Transverse colon (tissue), 4 donors: ENCODE measurements at regions not wholly inside any gene's neighbourhood (a gene's known extent, or its start where the extent isn't known, plus 50 kb on each side); places are given as distances from the start of the nearest gene placed in this dataset.

Experiments
- DNase-seq: peaks from one replicate; pipeline ENCODE4 v3.0.0-alpha.2; 2019
- H3K27ac ChIP-seq, 4 donors: fragments of 200-600 bp; sonication (generic); 2 replicates each; pipeline ENCODE4 v1.5.1; 2016 to 2018; ENCODE audit warnings: inconsistent platforms in 4 of 4
- H3K27me3 ChIP-seq: fragments of 200-600 bp; sonication (generic); 2 replicates; pipeline ENCODE4 v1.5.1; 2017; ENCODE audit warnings: inconsistent platforms
- H3K36me3 ChIP-seq, 4 donors: fragments of 200-600 bp; sonication (generic); 2 replicates each; pipeline ENCODE4 v1.5.1; 2017 to 2019; ENCODE audit warnings: inconsistent platforms in 4 of 4
- H3K4me1 ChIP-seq, 4 donors: fragments of 200-600 bp; sonication (generic); 2 replicates each; pipeline ENCODE4 v1.5.1; 2017 to 2020; ENCODE audit warnings: inconsistent platforms in 4 of 4
- H3K4me3 ChIP-seq, 4 donors: fragments of 200-600 bp; sonication (generic); 1 replicate in 1 of 4; 2 replicates in 3 of 4; pipeline versions ENCODE4 v1.5.1 to v1.6.1; 2017 to 2019; ENCODE audit warnings: inconsistent platforms in 4 of 4
- H3K9me3 ChIP-seq, 2 donors: fragments of 200-600 bp; sonication (generic); 2 replicates each; pipeline ENCODE4 v1.5.1; 2017 to 2019; ENCODE audit warnings: inconsistent platforms in 2 of 2
- EP300 ChIP-seq: sonication (generic); formaldehyde crosslinking; IDR thresholded peaks from one replicate; pipeline ENCODE4 v1.6.1; 2017; ENCODE audit warnings: antibody characterized with exemption, low read depth
- POLR2A ChIP-seq: fragments of 450-650 bp; IDR thresholded peaks from one replicate; pipeline ENCODE4 v1.6.1; 2016; ENCODE audit warnings: antibody characterized with exemption, mild to moderate bottlenecking, moderate library complexity
- POLR2AphosphoS5 ChIP-seq, 3 donors: sonication (generic); formaldehyde crosslinking; IDR thresholded peaks; one replicate each; pipeline ENCODE4 v1.6.1; 2016; ENCODE audit warnings: antibody characterized with exemption in 3 of 3
- WGBS, 2 donors: methylation state at CpG; one replicate each; pipeline ENCODE4 v1.1.5; 2018; ENCODE audit warnings: low coverage in 1 of 2; 5-methylcytosine and 5-hydroxymethylcytosine counted together
- in situ Hi-C, 4 donors: fragments of 200-750 bp; cut with MboI; loops; one replicate each; pipeline versions ENCODE4 v1.15.0 to v1.15.1; 2017; ENCODE audit warnings: low sequenced_read_pairs in 3 of 4, low pct_ligation_motif_present in 1 of 4, low pct_unique_long_range_greater_than_20kb in 1 of 4
- intact Hi-C: fragments of 100-400 bp; cut with DNase I; formaldehyde crosslinking; loops from one replicate; pipeline ENCODE4 v1.15.1; 2023; ENCODE audit warnings: low total_unique reads
- TF ChIP-seq, protein P1 (sequence below), 5 experiments: fragments of 200-600 bp in 3 of 5; fragments of 450-650 bp in 2 of 5; sonication (generic) in 3 of 5; IDR thresholded peaks; 1 replicate in 2 of 5; 2 replicates in 3 of 5; pipeline ENCODE4 v1.5.1; 2016 to 2017; ENCODE audit warnings: antibody characterized with exemption in 5 of 5, inconsistent platforms in 3 of 5, mild to moderate bottlenecking in 2 of 5, moderate library complexity in 1 of 5

DNA sequence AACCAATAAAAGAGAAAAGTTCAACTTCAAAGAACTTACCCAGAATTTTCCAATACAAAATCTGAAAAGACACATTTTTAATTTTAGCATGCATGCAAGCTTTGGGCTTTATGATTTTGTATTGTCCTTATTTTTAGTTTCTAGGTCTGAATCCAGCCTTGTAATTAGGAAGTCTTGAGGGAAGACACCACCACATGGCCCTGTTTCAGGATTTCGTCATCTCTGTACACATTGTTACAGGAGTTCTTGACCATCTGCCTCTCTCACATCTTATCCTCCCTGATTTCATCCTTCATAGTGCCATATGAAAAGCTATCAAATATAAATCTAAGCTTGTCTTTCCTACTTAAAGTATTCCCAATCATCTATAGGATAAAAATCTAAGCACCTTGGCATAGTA lies 176.1 kb downstream of the TXNL1 start:
- in situ Hi-C loops (loop anchor here in 1 of 4 donors (25.0 kb wide), 1 partner anchor 100 kb away; no protein-coding TSS in a partner anchor), intact Hi-C loops (no loop called here)
- no peak for DNase-seq
- WGBS, 2 donors, result 88 to 90% methylated on average over 1 of the region's 1 CpG
- no peaks in the 10 kb centered on the region for H3K27me3 ChIP-seq
- H3K4me1 ChIP-seq, result peaks cover 0 to 4% (median 0%) of the 10 kb centered on the region in 4 donors
- H3K4me3 ChIP-seq, result no peak overlapping the region
- no peak overlapping the region for H3K27ac ChIP-seq
- no peaks in the 10 kb centered on the region for H3K36me3 ChIP-seq
- peaks cover 0 to 3% of the 10 kb centered on the region in 2 donors for H3K9me3 ChIP-seq
- no peak for TF ChIP-seq POLR2AphosphoS5 (IDR thresholded peaks at IDR 0.05)
- TF ChIP-seq EP300, result no peak
- TF ChIP-seq, protein P1, sequence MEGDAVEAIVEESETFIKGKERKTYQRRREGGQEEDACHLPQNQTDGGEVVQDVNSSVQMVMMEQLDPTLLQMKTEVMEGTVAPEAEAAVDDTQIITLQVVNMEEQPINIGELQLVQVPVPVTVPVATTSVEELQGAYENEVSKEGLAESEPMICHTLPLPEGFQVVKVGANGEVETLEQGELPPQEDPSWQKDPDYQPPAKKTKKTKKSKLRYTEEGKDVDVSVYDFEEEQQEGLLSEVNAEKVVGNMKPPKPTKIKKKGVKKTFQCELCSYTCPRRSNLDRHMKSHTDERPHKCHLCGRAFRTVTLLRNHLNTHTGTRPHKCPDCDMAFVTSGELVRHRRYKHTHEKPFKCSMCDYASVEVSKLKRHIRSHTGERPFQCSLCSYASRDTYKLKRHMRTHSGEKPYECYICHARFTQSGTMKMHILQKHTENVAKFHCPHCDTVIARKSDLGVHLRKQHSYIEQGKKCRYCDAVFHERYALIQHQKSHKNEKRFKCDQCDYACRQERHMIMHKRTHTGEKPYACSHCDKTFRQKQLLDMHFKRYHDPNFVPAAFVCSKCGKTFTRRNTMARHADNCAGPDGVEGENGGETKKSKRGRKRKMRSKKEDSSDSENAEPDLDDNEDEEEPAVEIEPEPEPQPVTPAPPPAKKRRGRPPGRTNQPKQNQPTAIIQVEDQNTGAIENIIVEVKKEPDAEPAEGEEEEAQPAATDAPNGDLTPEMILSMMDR (IDR thresholded peaks at IDR 0.05), result no peak
- no peak for TF ChIP-seq POLR2A

DNA sequence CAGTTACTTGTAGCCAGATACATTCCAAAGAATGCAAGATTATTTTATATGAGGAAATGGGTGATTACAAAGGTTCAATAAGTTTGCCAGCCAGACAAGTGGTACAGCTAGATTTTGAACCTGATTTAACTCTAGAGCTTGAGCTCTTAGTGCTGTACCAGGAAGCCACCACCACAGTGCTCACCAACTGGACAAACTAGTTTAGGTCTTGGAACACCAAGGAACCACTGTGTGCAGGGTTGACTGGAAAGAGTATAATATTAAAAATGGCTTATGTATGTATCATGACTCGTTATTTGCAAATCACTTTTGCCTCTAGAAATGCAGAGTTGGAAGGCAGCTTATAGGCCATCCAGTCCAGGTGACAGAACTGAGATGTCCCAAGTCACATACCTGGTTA lies 177.2 kb downstream of the TXNL1 start:
- Histone ChIP-seq H3K27me3 (no peaks in the 10 kb centered on the region), H3K27ac (no peak overlapping the region), H3K36me3 (no peaks in the 10 kb centered on the region), H3K4me1 (peaks cover 0 to 4% (median 0%) of the 10 kb centered on the region in 4 donors), H3K4me3 (no peak overlapping the region), H3K9me3 (peaks cover 0 to 3% of the 10 kb centered on the region in 2 donors)
- in situ Hi-C loops, result loop anchor here in 1 of 4 donors (25.0 kb wide), 1 partner anchor 101 kb away; no protein-coding TSS in a partner anchor
- WGBS, 2 donors, result 80 to 100% methylated on average over 1 of the region's 1 CpG
- no peak for TF ChIP-seq POLR2A
- TF ChIP-seq POLR2AphosphoS5 (IDR thresholded peaks at IDR 0.05), result no peak
- TF ChIP-seq, protein P1 (IDR thresholded peaks at IDR 0.05), result no peak
- no peak for TF ChIP-seq EP300
- intact Hi-C loops, result no loop called here
- DNase-seq, result no peak

DNA sequence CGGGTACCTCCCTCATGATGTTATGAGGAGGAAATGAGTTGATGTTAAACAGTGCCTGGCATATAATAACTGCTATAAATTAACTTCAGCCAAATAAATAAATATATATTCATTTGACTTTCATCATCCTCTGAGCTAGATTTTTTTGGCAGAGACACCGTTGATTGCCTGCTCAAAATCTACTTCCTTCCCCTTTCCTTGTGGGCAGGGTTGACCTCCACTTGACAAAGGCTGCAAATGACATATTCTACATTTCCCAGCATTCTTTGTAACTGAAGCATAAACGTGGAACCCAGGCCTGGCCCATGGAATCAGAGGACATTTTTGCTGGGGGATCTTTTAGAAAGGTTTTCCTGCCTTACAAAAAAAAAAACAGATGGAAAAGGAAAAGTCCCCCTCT lies 177.8 kb downstream of the TXNL1 start:
- peaks cover 0 to 3% of the 10 kb centered on the region in 2 donors for H3K9me3 ChIP-seq
- TF ChIP-seq EP300, result no peak
- TF ChIP-seq, protein P1 (IDR thresholded peaks at IDR 0.05), result no peak
- no peak for TF ChIP-seq POLR2A
- TF ChIP-seq POLR2AphosphoS5 (IDR thresholded peaks at IDR 0.05), result no peak

DNA sequence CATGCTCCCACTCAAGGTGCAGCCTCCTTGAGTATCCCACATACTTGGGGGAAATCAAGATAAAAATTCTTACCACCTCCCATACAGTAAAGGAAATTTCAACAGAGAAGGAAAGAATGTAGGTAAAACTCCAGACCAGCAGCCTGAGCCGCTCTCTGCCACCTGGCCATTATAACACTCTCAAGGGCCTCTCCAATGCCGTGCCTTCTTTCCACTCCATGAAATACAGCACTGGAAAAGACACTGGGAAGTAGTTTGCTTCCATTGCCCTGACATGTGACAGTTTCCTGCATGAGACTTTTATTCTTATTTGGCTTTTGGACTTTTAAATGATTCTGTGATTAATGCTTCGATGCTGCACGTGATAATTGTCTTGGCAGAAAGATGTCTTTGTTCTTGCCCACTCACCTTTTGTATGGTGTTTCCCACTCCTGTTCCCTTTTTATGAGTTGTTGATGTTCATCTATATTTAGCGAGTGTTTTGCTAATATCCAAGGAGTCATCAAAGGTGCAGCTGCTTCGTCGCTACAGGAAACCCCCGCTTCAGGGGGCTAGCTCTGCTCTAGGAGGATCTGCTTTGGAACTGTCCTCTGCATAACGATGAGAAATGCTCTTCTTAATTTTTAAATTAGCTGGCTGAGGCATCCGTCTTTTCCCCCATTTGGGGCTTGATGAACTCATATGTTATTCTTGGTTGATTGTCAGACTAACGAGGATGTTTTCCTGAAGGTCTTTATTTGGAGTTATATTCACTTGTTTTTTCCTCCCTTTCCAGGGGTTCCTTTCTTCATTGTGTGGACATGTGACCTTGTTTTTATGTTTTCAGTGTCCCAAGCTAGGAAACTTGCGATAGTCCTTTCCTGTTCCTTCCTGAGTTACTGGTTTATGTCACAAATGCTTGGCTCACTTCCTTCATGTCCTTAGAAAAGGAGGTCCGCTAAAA lies 179.4 kb downstream of the TXNL1 start:
- Histone ChIP-seq H3K27ac (no peak overlapping the region), H3K9me3 (no peaks in the 10 kb centered on the region), H3K27me3 (no peaks in the 10 kb centered on the region), H3K4me3 (no peak overlapping the region), H3K36me3 (no peaks in the 10 kb centered on the region), H3K4me1 (peaks cover 0 to 4% (median 0%) of the 10 kb centered on the region in 4 donors)
- DNase-seq, result no peak
- intact Hi-C loops, result no loop called here
- in situ Hi-C loops, result loop anchor here in 1 of 4 donors (25.0 kb wide), 1 partner anchor 103 kb away; no protein-coding TSS in a partner anchor
- 71 to 73% methylated on average over 12 to 13 of the region's 13 CpGs for WGBS, 2 donors
- TF ChIP-seq POLR2AphosphoS5 (IDR thresholded peaks at IDR 0.05) (no peak), POLR2A (no peak), EP300 (no peak)
- TF ChIP-seq, protein P1 (IDR thresholded peaks at IDR 0.05), result no peak

More for the DNA sequence above, 177.8 kb downstream of the TXNL1 start:
- Histone ChIP-seq H3K27ac (no peak overlapping the region), H3K27me3 (no peaks in the 10 kb centered on the region), H3K36me3 (no peaks in the 10 kb centered on the region), H3K4me3 (no peak overlapping the region), H3K4me1 (peaks cover 0 to 4% (median 0%) of the 10 kb centered on the region in 4 donors)
- in situ Hi-C loops (loop anchor here in 1 of 4 donors (25.0 kb wide), 1 partner anchor 102 kb away; no protein-coding TSS in a partner anchor), intact Hi-C loops (no loop called here)
- 25 to 46% methylated on average over 1 to 3 of the region's 3 CpGs for WGBS, 2 donors
- no peak for DNase-seq
